NB4 (cell line): ENCODE measurements at regions not wholly inside any gene's neighbourhood (a gene's known extent, or its start where the extent isn't known, plus 50 kb on each side); places are given as distances from the start of the nearest gene placed in this dataset.

Experiments
- CTCF ChIP-seq: IDR thresholded peaks from one replicate; pipeline ENCODE4 v1.5.1; 2012; ENCODE audit warnings: low read depth, low read length
- MAX ChIP-seq: IDR thresholded peaks from 2 replicates; pipeline ENCODE4 v1.6.1; 2011; ENCODE audit warnings: low read depth, low read length
- MYC ChIP-seq: IDR thresholded peaks from 2 replicates; pipeline ENCODE4 v1.6.1; 2011; ENCODE audit warnings: low read depth, low read length

DNA sequence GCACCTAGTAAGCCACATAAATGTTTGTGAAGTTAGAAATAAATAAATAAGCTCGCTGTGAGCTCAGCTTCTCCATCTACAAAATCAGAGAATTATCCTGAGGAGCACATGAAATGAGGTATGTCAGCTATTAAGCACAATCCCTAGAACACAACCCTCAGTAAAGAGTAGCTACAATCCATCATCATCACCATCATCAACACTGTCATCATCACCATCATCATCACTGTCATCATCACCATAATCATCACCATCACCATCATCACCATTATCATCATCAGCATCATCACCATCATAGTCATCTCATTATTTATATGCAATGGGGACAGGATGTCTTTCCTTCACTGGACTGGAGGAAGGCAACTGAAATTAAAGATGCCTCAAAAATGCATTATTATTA, 189.6 kb downstream of the NPHP4 start:
- TF ChIP-seq CTCF (no peak), MAX (no peak), MYC (no peak)
